Coronary artery (tissue), 2 donors: ENCODE measurements at regions not wholly inside any gene's neighbourhood (a gene's known extent, or its start where the extent isn't known, plus 50 kb on each side); places are given as distances from the start of the nearest gene placed in this dataset.

ENCODE experiments used
- DNase-seq: peaks from one replicate; pipeline ENCODE4 v3.0.0-alpha.2; 2017; ENCODE audit warnings: low spot score
- H3K27ac ChIP-seq, 2 donors: fragments of 200-600 bp; sonication (generic); one replicate each; pipeline ENCODE4 v1.5.1; 2016 to 2019
- H3K4me3 ChIP-seq: fragments of 200-600 bp; sonication (generic); 2 replicates; pipeline ENCODE4 v1.5.1; 2016; ENCODE audit warnings: mild to moderate bottlenecking, moderate library complexity
- TF ChIP-seq, protein P1 (sequence below): fragments of 200-600 bp; sonication (generic); IDR thresholded peaks from one replicate; pipeline ENCODE4 v1.5.1; 2019; ENCODE audit warnings: antibody characterized with exemption

- DNase-seq: no peak
- TF ChIP-seq, protein P1, sequence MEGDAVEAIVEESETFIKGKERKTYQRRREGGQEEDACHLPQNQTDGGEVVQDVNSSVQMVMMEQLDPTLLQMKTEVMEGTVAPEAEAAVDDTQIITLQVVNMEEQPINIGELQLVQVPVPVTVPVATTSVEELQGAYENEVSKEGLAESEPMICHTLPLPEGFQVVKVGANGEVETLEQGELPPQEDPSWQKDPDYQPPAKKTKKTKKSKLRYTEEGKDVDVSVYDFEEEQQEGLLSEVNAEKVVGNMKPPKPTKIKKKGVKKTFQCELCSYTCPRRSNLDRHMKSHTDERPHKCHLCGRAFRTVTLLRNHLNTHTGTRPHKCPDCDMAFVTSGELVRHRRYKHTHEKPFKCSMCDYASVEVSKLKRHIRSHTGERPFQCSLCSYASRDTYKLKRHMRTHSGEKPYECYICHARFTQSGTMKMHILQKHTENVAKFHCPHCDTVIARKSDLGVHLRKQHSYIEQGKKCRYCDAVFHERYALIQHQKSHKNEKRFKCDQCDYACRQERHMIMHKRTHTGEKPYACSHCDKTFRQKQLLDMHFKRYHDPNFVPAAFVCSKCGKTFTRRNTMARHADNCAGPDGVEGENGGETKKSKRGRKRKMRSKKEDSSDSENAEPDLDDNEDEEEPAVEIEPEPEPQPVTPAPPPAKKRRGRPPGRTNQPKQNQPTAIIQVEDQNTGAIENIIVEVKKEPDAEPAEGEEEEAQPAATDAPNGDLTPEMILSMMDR: no peak
- Histone ChIP-seq H3K27ac (no peak overlapping the region), H3K4me3 (no peak overlapping the region)
These were observed 711.5 kb upstream of the KLHL29 start for GRCh38 chr2:22673529-22673928.

- TF ChIP-seq, protein P1: no peak
- no peak for DNase-seq
These were observed 701.1 kb upstream of the KLHL29 start for GRCh38 chr2:22683914-22684313.

DNA sequence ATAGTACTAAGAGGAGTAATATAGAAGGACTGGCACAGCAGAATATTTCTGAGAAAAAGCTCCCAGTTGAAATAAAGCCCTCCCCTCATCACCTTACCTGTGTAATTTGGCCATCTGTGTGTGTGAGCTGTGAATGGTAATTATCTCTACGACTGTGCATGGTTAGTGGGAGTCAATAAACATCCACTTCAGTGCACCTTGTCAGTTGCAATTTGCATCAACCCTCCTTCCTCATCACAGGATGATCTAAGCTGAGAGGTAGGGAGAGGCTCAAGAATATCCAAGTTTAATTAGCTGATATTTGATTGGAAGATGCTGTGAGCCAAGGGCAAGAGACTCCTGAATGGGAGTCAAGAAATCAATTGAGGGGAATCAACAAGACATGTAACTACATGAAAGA is 694.9 kb upstream of the KLHL29 start:
- no peak for DNase-seq
- Histone ChIP-seq H3K4me3 (no peak overlapping the region), H3K27ac (no peak overlapping the region)
- TF ChIP-seq, protein P1: no peak

More at GRCh38 chr2:22683914-22684313, 701.1 kb upstream of the KLHL29 start:
- no peak overlapping the region for H3K4me3 ChIP-seq
- no peak overlapping the region for H3K27ac ChIP-seq

GRCh38 chr2:22691666-22692065 is 693.3 kb upstream of the KLHL29 start:
- DNase-seq: no peak
- no peak overlapping the region for H3K4me3 ChIP-seq
- H3K27ac ChIP-seq: no peak overlapping the region
- TF ChIP-seq, protein P1: no peak

GRCh38 chr2:22692746-22693145 is 692.2 kb upstream of the KLHL29 start:
- Histone ChIP-seq H3K4me3 (no peak overlapping the region), H3K27ac (no peak overlapping the region)
- DNase-seq: no peak
- TF ChIP-seq, protein P1: no peak

DNA sequence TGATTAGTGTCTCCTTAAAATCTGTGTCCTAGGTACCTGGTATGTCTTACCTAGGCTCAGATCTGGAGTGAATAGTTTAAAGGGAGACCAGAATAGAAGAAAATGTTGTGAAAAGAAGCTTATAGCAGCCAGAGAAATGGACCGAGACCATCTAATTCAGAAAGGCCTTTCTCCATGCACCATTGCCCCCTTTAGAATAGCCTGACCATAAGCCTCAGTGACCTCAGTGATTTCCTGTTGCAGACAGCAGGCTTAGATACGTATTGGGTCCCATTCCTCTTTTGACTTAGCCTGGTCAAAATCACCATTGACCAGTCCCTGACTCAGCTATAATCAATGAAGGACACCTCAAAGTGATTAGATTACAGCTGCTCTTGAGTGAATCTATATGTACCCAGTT is 690.7 kb upstream of the KLHL29 start:
- Histone ChIP-seq H3K4me3 (no peak overlapping the region), H3K27ac (no peak overlapping the region)
- TF ChIP-seq, protein P1: no peak
- no peak for DNase-seq

GRCh38 chr2:22694856-22695255 is 690.1 kb upstream of the KLHL29 start:
- no peak overlapping the region for H3K27ac ChIP-seq
- TF ChIP-seq, protein P1: no peak
- no peak overlapping the region for H3K4me3 ChIP-seq
- DNase-seq: no peak
